Fibroblast of lung (primary cell): ENCODE measurements at regions not wholly inside any gene's neighbourhood (a gene's known extent, or its start where the extent isn't known, plus 50 kb on each side); places are given as distances from the start of the nearest gene placed in this dataset.

ENCODE experiments used
- DNase-seq, 2 donors: peaks; one replicate each; pipeline versions ENCODE4 v3.0.0 to v3.0.0-alpha.2; 2010; ENCODE audit warnings: low read depth in 2 of 2
- H2AFZ ChIP-seq: 2 replicates; pipeline ENCODE4 v1.5.1; 2012; ENCODE audit warnings: low read length, control low read depth, inconsistent platforms
- H3K27ac ChIP-seq: 2 replicates; pipeline ENCODE4 v1.5.1; 2011; ENCODE audit warnings: low read length, control low read depth; ENCODE audit not compliant: insufficient read depth
- H3K27me3 ChIP-seq: 2 replicates; pipeline ENCODE4 v1.5.1; 2011; ENCODE audit warnings: mild to moderate bottlenecking, low read length; ENCODE audit not compliant: control insufficient read depth, insufficient read depth
- H3K36me3 ChIP-seq: 2 replicates; pipeline ENCODE4 v1.5.1; 2011; ENCODE audit warnings: low read length; ENCODE audit not compliant: control insufficient read depth, insufficient read depth
- H3K4me1 ChIP-seq: 2 replicates; pipeline ENCODE4 v1.5.1; 2011; ENCODE audit warnings: low read length; ENCODE audit not compliant: control insufficient read depth, insufficient read depth; ENCODE audit errors: extremely low read depth
- H3K4me2 ChIP-seq: 2 replicates; pipeline ENCODE4 v1.5.1; 2011; ENCODE audit warnings: low read length, control low read depth; ENCODE audit not compliant: insufficient read depth; ENCODE audit errors: extremely low read depth
- H3K4me3 ChIP-seq, 4 experiments: fragments of 200-600 bp in 1 of 4; sonication (generic) in 1 of 4; replicated peaks in 1 of 4; 2 replicates each; pipeline ENCODE4 v1.5.1; 2011 to 2016; ENCODE audit warnings: low read length in 4 of 4, low read depth in 3 of 4, mild to moderate bottlenecking in 3 of 4, control low read depth in 2 of 4, inconsistent platforms in 1 of 4, mixed read lengths in 1 of 4; ENCODE audit not compliant: insufficient read depth in 1 of 4; ENCODE audit errors: control extremely low read depth in 1 of 4
- H3K79me2 ChIP-seq: 2 replicates; pipeline ENCODE4 v1.5.1; 2012; ENCODE audit warnings: mild to moderate bottlenecking, low read length, inconsistent platforms; ENCODE audit not compliant: control insufficient read depth, insufficient read depth
- H3K9ac ChIP-seq: 2 replicates; pipeline ENCODE4 v1.5.1; 2011; ENCODE audit warnings: mild to moderate bottlenecking, low read length, control low read depth; ENCODE audit not compliant: insufficient read depth
- H3K9me3 ChIP-seq: 2 replicates; pipeline ENCODE4 v1.5.1; 2012; ENCODE audit warnings: low read depth, low read length; ENCODE audit not compliant: control insufficient read depth, insufficient read depth
- H4K20me1 ChIP-seq: 2 replicates; pipeline ENCODE4 v1.5.1; 2011; ENCODE audit warnings: low read length; ENCODE audit not compliant: control insufficient read depth, insufficient read depth; ENCODE audit errors: extremely low read depth
- EZH2 ChIP-seq: IDR thresholded peaks from 2 replicates; pipeline ENCODE4 v1.5.1; 2012; ENCODE audit warnings: low read length, control low read depth, mild to moderate bottlenecking; ENCODE audit errors: missing control alignments
- TF ChIP-seq, protein P1 (sequence below), 2 donors: IDR thresholded peaks in 1 of 2; conservative IDR thresholded peaks in 1 of 2; 1 replicate in 1 of 2; 2 replicates in 1 of 2; pipeline ENCODE4 v1.5.1; 2011 to 2012; ENCODE audit warnings: low read length in 2 of 2, control low read depth in 1 of 2, inconsistent platforms in 1 of 2, low read depth in 1 of 2, mild to moderate bottlenecking in 1 of 2

DNA sequence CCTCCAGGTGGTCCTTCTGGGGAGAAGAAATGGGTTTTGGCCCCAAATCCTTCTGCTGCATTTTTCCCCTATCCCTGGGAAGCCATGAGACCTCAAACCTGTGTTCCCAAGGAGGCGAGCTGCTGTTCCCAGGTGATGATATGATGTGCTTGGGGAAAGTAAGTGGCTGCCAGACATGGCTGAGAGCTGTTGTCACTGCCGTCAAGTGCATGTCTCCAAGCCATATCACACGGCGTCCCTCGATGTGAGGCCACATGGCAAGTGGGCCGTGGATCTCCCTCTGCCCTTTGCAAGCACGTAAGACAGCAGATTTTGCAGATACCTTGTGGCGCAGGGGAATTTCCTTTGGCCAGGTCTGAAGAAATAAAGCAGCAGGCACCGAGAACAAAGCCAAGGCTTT, 103.7 kb upstream of the CD93 start:
- Histone ChIP-seq H3K4me1 (no peaks in the 10 kb centered on the region), H3K4me2 (no peak overlapping the region), H3K36me3 (no peaks in the 10 kb centered on the region), H3K9ac (no peak overlapping the region), H3K27ac (no peak overlapping the region), H4K20me1 (no peaks in the 10 kb centered on the region), H3K79me2 (no peaks in the 10 kb centered on the region), H3K27me3 (no peaks in the 10 kb centered on the region), H3K9me3 (no peaks in the 10 kb centered on the region), H3K4me3 (no peak overlapping the region), H2AFZ (no peak overlapping the region)
- TF ChIP-seq EZH2 = no peak
- TF ChIP-seq, protein P1, sequence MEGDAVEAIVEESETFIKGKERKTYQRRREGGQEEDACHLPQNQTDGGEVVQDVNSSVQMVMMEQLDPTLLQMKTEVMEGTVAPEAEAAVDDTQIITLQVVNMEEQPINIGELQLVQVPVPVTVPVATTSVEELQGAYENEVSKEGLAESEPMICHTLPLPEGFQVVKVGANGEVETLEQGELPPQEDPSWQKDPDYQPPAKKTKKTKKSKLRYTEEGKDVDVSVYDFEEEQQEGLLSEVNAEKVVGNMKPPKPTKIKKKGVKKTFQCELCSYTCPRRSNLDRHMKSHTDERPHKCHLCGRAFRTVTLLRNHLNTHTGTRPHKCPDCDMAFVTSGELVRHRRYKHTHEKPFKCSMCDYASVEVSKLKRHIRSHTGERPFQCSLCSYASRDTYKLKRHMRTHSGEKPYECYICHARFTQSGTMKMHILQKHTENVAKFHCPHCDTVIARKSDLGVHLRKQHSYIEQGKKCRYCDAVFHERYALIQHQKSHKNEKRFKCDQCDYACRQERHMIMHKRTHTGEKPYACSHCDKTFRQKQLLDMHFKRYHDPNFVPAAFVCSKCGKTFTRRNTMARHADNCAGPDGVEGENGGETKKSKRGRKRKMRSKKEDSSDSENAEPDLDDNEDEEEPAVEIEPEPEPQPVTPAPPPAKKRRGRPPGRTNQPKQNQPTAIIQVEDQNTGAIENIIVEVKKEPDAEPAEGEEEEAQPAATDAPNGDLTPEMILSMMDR (conservative IDR thresholded peaks at IDR 0.05 in 1 of 2, IDR thresholded peaks at IDR 0.05 in 1 of 2; ENCODE audit: low read depth in 1 of 2, low read length in 2 of 2) = no peak
- no peak for DNase-seq

DNA sequence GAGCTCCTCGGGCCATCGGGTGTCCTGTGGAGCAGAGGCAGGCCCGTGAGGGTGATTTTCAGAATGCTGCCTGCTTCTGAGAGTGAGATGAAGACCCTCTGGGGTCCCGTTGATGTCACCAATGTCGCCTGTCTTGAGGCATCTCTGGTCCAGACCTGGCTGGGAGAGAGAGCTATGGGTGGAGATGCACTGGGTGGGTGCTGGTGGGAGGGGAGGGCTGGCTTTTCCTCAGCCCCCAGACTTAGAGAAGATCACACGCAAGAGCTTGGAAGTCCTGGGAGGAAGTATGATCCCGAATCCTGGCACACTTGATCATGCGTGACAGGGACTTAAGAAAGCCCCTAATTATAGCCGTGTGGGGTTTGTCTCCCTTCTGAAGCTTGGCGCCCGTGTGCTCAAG, 103.2 kb upstream of the CD93 start:
- no peak for TF ChIP-seq EZH2
- TF ChIP-seq, protein P1 (conservative IDR thresholded peaks at IDR 0.05 in 1 of 2, IDR thresholded peaks at IDR 0.05 in 1 of 2; ENCODE audit: low read depth in 1 of 2, low read length in 2 of 2) = no peak
- no peak for DNase-seq
- Histone ChIP-seq H3K36me3 (no peaks in the 10 kb centered on the region), H3K4me3 (no peak overlapping the region), H2AFZ (no peak overlapping the region), H3K27ac (no peak overlapping the region), H3K9ac (no peak overlapping the region), H3K4me1 (no peaks in the 10 kb centered on the region), H3K4me2 (no peak overlapping the region), H3K9me3 (no peaks in the 10 kb centered on the region), H3K79me2 (no peaks in the 10 kb centered on the region), H4K20me1 (no peaks in the 10 kb centered on the region), H3K27me3 (no peaks in the 10 kb centered on the region)

DNA sequence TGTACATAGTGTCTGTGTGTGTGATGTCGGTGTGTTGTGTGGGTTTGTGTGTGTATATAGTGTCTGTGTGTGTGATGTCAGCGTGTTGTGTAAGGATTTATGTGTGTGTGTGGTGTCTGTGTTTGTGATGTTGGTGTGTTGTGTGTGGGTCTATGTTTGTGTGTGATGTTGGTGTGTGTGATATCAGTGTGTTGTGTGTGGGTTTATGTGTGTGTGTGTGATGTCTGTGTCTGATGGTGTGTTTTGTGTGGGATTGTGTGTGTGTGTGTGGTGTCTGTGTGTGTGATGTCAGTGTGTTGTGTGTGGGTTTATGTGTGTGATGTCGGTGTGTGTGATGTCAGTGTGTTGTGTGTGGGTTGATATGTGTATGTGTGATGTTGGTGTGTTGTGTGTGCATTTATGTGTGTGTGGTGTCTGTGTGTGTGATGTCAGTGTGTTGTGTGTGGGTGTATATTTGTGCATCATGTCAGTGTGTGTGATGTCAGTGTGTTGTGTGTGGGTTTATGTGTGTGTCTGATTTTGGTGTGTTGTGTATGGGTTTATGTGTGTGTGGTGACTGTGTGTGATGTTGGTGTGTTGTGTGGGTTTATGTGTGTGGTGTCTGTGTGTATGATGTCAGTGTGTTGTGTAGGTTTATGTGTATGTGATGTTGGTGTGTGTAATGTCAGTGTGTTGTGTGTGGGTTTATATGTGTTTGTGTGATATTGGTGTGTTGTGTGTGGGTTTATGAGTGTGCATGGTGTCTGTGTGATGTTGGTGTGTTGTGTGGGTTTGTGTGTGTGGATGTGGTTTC, 102.4 kb upstream of the CD93 start:
- H2AFZ ChIP-seq = no peak overlapping the region
- H3K4me1 ChIP-seq = no peaks in the 10 kb centered on the region
- H3K4me2 ChIP-seq = no peak overlapping the region
- H3K27me3 ChIP-seq = no peaks in the 10 kb centered on the region
- TF ChIP-seq, protein P1 (conservative IDR thresholded peaks at IDR 0.05 in 1 of 2, IDR thresholded peaks at IDR 0.05 in 1 of 2; ENCODE audit: low read depth in 1 of 2, low read length in 2 of 2) = no peak
- TF ChIP-seq EZH2 = no peak
- H3K9ac ChIP-seq = no peak overlapping the region
- H3K4me3 ChIP-seq = no peak overlapping the region
- H3K36me3 ChIP-seq = no peaks in the 10 kb centered on the region
- H3K27ac ChIP-seq = no peak overlapping the region
- no peaks in the 10 kb centered on the region for H3K79me2 ChIP-seq
- no peaks in the 10 kb centered on the region for H3K9me3 ChIP-seq
- H4K20me1 ChIP-seq = no peaks in the 10 kb centered on the region
- no peak for DNase-seq
